Panc1 (cell line): ENCODE measurements at regions not wholly inside any gene's neighbourhood (a gene's known extent, or its start where the extent isn't known, plus 50 kb on each side); places are given as distances from the start of the nearest gene placed in this dataset.

Experiments
- ATAC-seq: fragments of 200-7000 bp; cut with Tn5 transposase; 2 replicates; pipeline ENCODE4 v1.9.1; 2020; ENCODE audit warnings: mild to moderate bottlenecking, moderate library complexity
- BruUV-seq: library from RNA; stranded (reverse); fragments of 400-500 nt; replicated peaks from 2 replicates; lab custom pipeline; 2021; lab: Mats Ljungman, UMichigan
- CTCF ChIA-PET: fragments of 300-600 bp; sonication (Branson Sonifier 250); formaldehyde crosslinking; loops from one replicate; lab custom pipeline; 2022; ENCODE audit warnings: antibody characterized with exemption; lab: Charles Lee
- POLR2A ChIA-PET: fragments of 300-600 bp; sonication (Branson Sonifier 250); formaldehyde crosslinking; loops from one replicate; lab custom pipeline; 2022; ENCODE audit warnings: antibody characterized with exemption; lab: Charles Lee
- DNase-seq: peaks from one replicate; pipeline ENCODE4 v3.0.0-alpha.2; 2010; ENCODE audit warnings: low read depth, low spot score
- H3K27ac ChIP-seq: 2 replicates; pipeline ENCODE4 v1.5.1; 2011; ENCODE audit warnings: mild to moderate bottlenecking, low read length, inconsistent platforms
- H3K27me3 ChIP-seq: fragments of 200-500 bp; sonication (Bioruptor generic); 2 replicates; pipeline ENCODE4 v1.6.0; 2014; ENCODE audit warnings: low read length, inconsistent platforms; ENCODE audit not compliant: control insufficient read depth, insufficient read depth
- H3K36me3 ChIP-seq: fragments of 200-500 bp; sonication (Bioruptor generic); 2 replicates; pipeline ENCODE4 v1.5.1; 2014; ENCODE audit warnings: inconsistent platforms, mild to moderate bottlenecking, low read length, moderate library complexity; ENCODE audit not compliant: control insufficient read depth, insufficient read depth
- H3K4me1 ChIP-seq: 2 replicates; pipeline ENCODE4 v1.5.1; 2011; ENCODE audit warnings: inconsistent platforms, mild to moderate bottlenecking, low read length, moderate library complexity; ENCODE audit not compliant: control insufficient read depth, insufficient read depth
- H3K4me3 ChIP-seq, 2 experiments: 2 replicates each; pipeline ENCODE4 v1.5.1; 2011 to 2012; ENCODE audit warnings: low read depth in 2 of 2, low read length in 2 of 2, mild to moderate bottlenecking in 2 of 2, inconsistent platforms in 1 of 2, moderate library complexity in 1 of 2
- H3K9me3 ChIP-seq: fragments of 200-500 bp; sonication (Bioruptor generic); 2 replicates; pipeline ENCODE4 v1.5.1; 2014; ENCODE audit warnings: low read depth, mild to moderate bottlenecking, inconsistent platforms, low read length, moderate library complexity; ENCODE audit not compliant: control insufficient read depth, insufficient read depth
- CTCF ChIP-seq: fragments of 450-650 bp; IDR thresholded peaks from 2 replicates; pipeline ENCODE4 v1.5.1; 2017; ENCODE audit warnings: mild to moderate bottlenecking
- POLR2AphosphoS5 ChIP-seq: IDR thresholded peaks from 2 replicates; pipeline ENCODE4 v1.6.1; 2012; ENCODE audit warnings: mild to moderate bottlenecking, low read depth, low read length, moderate library complexity
- REST ChIP-seq, 2 experiments: IDR thresholded peaks; 2 replicates each; pipeline ENCODE4 v1.6.1; 2011 to 2012; ENCODE audit warnings: low read depth in 2 of 2, control low read depth in 1 of 2, low read length in 1 of 2, mild to moderate bottlenecking in 1 of 2, moderate library complexity in 1 of 2; ENCODE audit not compliant: insufficient read depth in 1 of 2
- SIN3A ChIP-seq: IDR thresholded peaks from 2 replicates; pipeline ENCODE4 v1.6.1; 2012; ENCODE audit warnings: low read depth, mild to moderate bottlenecking, low read length, moderate library complexity, borderline replicate concordance; ENCODE audit not compliant: insufficient read depth
- TCF7L2 ChIP-seq: IDR thresholded peaks from 2 replicates; pipeline ENCODE4 v1.6.1; 2011; ENCODE audit warnings: mild to moderate bottlenecking, low read depth, low read length, inconsistent platforms
- in situ Hi-C: cut with HindIII; loops from 2 replicates; pipeline ENCODE4 v1.10.0; 2016; ENCODE audit warnings: low sequenced_read_pairs, low pct_unique_long_range_greater_than_20kb
- intact Hi-C: fragments of 100-400 bp; cut with micrococcal nuclease; formaldehyde crosslinking; loops from one replicate; pipeline ENCODE4 v1.10.0; 2022; ENCODE audit not compliant: unreplicated experiment

GRCh38 chr14:25699981-25700380 lies 650.0 kb upstream of the STXBP6 start:
- Histone ChIP-seq H3K36me3 (no peaks in the 10 kb centered on the region), H3K27me3 (no peaks in the 10 kb centered on the region), H3K27ac (no peak overlapping the region), H3K4me3 (no peak overlapping the region), H3K4me1 (no peaks in the 10 kb centered on the region), H3K9me3 (no peaks in the 10 kb centered on the region)
- ATAC-seq (no peak), DNase-seq (no peak)
- BruUV-seq: no TSS peak
- no peak for TF ChIP-seq CTCF
- TF ChIP-seq TCF7L2: no peak
- TF ChIP-seq POLR2AphosphoS5: no peak
- no peak for TF ChIP-seq REST (IDR thresholded peaks at IDR 0.05; ENCODE audit: insufficient read depth in 1 of 2, low read depth in 2 of 2, low read length in 1 of 2)
- TF ChIP-seq SIN3A: no peak
- POLR2A ChIA-PET: no interaction called here
- in situ Hi-C loops (no loop called here), intact Hi-C loops (no loop called here)
- CTCF ChIA-PET: no interaction called here

GRCh38 chr14:25698111-25698510 lies 648.2 kb upstream of the STXBP6 start:
- CTCF ChIA-PET: interaction anchor here (0.7 kb wide), 1 partner anchor 1701 kb away, joined by 6 read pairs; no protein-coding TSS in a partner anchor
- H3K4me1 ChIP-seq: no peaks in the 10 kb centered on the region
- TF ChIP-seq REST (IDR thresholded peaks at IDR 0.05; ENCODE audit: insufficient read depth in 1 of 2, low read depth in 2 of 2, low read length in 1 of 2) (no peak), SIN3A (no peak), CTCF (no peak), POLR2AphosphoS5 (no peak), TCF7L2 (no peak)

More at GRCh38 chr14:25698111-25698510, 648.2 kb upstream of the STXBP6 start:
- no TSS peak for BruUV-seq
- H3K27ac ChIP-seq: no peak overlapping the region
- no peak overlapping the region for H3K4me3 ChIP-seq
- no peaks in the 10 kb centered on the region for H3K9me3 ChIP-seq
- H3K27me3 ChIP-seq: no peaks in the 10 kb centered on the region
- intact Hi-C loops: no loop called here
- H3K36me3 ChIP-seq: no peaks in the 10 kb centered on the region
- POLR2A ChIA-PET: no interaction called here
- DNase-seq (no peak), ATAC-seq (no peak)
- in situ Hi-C loops: no loop called here
